Peyer's patch (tissue), 4 donors: ENCODE measurements at regions not wholly inside any gene's neighbourhood (a gene's known extent, or its start where the extent isn't known, plus 50 kb on each side); places are given as distances from the start of the nearest gene placed in this dataset.

Experiments used
- CTCF ChIP-seq, 6 experiments: fragments of 450-650 bp in 4 of 6; fragments of 200-600 bp in 2 of 6; sonication (generic) in 1 of 6; IDR thresholded peaks; one replicate each; pipeline ENCODE4 v1.5.1; 2017 to 2019; ENCODE audit warnings: antibody characterized with exemption in 6 of 6, mild to moderate bottlenecking in 3 of 6, moderate library complexity in 1 of 6
- POLR2A ChIP-seq, 2 donors: fragments of 450-650 bp; IDR thresholded peaks; one replicate each; pipeline ENCODE4 v1.5.1; 2017; ENCODE audit warnings: antibody characterized with exemption in 2 of 2, mild to moderate bottlenecking in 2 of 2, moderate library complexity in 2 of 2

- TF ChIP-seq CTCF (IDR thresholded peaks at IDR 0.05) (no peak), POLR2A (IDR thresholded peaks at IDR 0.05) (no peak)
These were observed 112.9 kb downstream of the CEP44 start for GRCh38 chr4:174396599-174397110.
